DMS79 (cell line): ENCODE measurements at regions not wholly inside any gene's neighbourhood (a gene's known extent, or its start where the extent isn't known, plus 50 kb on each side); places are given as distances from the start of the nearest gene placed in this dataset.

Source experiments
- DNase-seq: peaks from one replicate; lab custom pipeline; 2025; lab: John Stamatoyannopoulos, UW

DNA sequence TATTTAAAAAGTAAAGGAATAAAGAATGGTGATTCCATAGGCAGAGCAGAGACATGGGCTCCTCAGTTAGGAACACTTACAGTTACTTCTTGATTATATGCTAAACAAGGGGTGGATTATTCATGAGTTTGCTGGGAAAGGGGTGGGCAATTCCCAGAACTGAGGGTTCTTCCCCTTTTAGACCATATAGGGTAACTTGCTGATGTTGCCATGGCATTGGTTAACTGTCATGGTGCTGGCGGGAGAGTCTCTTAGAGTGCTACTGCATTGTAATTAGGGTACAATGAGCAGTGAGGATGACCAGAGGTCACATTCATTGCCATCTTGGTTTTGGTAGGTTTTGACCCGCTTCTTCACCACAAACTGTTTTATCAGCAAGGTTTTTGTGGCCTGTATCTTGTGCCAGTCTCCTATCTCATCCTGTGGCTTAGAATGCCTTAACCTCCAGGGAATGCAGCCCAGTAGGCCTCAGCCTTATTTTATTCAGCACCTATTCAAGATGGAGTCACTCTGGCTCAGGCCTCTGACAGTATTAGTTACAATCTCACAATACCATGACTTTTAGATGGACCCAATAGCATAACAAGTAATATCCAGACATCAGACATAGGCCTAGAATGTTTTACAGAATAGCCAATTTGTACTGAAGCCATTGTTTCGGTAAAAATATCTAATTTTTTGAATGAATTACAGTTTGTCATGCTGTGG, 106.8 kb downstream of the ZBTB18 start:
- DNase-seq, result no peak

GRCh38 chr1:244159646-244160045, 108.6 kb downstream of the ZBTB18 start:
- no peak for DNase-seq

GRCh38 chr1:244160455-244161235, 109.6 kb downstream of the ZBTB18 start:
- DNase-seq, result no peak

DNA sequence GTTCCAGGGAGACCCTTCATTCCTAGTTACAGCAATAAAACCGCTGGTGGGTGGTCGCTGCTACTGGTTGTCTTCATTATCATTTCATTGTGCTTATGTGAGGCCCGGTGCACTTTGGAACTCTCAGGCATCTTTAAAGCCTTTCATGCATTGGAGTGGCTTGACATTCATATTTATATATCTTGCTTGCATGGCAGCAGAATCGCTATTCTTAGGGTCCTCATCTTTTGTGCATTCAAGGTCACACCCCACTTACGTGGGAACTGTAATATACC, 110.1 kb downstream of the ZBTB18 start:
- DNase-seq, result no peak

DNA sequence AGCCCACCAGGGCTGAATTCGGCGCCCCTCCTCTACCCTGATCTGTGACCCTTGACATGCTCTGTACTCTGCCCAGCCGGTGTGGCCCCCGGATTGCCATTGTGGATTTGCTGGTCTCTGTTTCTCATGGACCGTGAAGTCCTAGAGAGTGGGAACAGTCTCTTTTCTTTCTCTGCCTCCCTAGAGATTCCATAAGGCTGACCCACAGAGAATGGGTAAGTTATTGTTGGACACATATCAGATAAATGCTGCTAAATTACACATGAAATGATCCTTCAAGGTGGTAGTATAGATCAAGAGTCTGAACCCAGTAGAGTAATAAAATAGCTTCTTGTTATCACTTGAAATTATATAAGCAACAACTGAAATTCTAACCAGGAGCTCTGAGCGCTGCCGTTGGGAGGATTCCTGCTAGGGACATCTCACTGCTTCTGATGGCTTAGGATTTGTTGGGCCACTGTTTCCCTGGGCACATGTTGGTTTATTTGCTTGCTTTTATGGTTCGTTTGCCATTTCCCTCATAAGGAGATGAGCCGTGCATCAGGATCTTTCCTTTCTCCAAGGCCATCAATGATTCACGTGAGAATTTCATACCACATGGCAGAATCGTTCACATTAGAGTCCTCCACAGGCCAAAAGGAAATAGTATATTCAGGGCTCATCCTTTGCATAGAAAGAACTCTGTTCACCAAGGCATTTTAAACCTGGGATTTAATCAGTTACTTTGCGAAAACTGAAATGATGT, 111.9 kb downstream of the ZBTB18 start:
- DNase-seq, result no peak

- DNase-seq, result no peak
Measured at GRCh38 chr1:244163861-244164510, 112.9 kb downstream of the ZBTB18 start.

DNA sequence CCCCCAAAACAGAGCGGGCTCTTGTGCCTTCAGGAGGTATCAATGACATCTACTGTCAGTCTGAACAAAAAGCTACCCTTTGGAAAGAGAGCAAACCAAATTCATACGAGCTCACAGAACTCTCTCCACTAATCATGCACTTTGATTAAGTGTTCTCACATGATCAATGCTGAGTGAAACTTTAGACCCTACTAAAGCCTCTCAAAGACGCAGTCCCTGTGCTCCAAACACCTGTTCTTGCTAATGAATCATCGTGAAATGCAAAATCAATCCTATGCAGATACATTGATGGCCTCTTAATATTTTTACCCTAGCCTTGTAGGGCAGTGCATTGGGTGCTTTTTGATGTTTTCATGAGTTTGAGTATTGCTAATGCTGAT, 113.4 kb downstream of the ZBTB18 start:
- no peak for DNase-seq

DNA sequence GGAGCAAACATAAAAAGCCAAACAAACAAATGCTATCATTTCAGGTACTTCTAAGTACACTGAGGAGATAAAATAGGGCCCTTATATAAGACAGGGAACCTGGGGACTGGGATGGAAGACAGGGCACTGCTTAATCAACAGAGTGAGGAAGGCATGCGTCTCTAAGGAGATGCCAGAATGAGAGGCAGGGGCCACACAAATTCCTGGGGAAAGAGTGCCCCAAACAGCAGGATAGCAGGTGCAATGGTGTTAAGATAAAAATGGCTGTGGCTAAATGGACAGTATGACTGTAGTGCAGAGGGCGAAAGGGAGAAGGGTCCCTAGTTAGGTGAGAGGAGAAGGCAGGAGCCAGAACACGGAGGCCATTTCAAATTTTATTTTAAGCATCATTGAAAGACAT, 113.9 kb downstream of the ZBTB18 start:
- no peak for DNase-seq

DNA sequence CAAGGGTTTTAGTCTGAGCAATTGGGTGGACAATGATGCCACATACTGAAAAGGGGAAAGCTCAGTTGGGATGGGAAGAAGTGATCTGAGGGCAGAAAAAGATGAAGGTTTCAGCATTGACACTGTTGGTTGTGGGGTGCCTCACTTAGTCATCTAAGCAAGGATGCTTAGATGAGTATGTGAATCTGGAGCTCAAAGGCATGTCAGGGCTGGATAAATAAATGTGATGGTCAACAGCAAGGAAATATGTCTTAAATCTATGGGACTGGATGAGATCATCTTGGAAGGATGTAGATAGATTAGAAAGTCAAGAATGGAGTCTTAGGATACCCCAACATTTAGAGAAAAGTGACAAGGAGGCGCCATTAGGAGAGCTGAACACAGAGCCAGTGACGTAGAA, 114.6 kb downstream of the ZBTB18 start:
- DNase-seq, result no peak

- no peak for DNase-seq
Measured at GRCh38 chr1:244171241-244171985, 120.3 kb downstream of the ZBTB18 start.

GRCh38 chr1:244173240-244173639, 122.2 kb downstream of the ZBTB18 start:
- DNase-seq, result no peak

DNA sequence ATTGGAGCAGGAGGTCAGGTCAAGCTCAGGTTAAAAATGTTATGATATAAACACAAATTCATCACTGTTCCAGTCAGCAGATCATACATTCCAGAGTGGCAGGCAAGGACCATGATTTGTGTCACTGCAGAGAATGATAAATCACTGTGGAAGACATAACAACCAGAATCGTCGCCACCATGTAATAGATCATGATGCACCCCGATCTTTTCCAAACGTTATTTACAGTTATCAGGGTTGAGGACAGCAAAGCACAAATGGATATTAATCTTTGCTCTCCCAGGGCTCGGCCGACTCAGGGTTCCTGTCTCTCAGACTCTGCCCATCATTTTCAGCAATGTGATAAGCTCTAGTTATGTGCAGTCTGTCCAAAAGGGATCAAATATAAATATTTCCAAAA, 122.7 kb downstream of the ZBTB18 start:
- no peak for DNase-seq

- no peak for DNase-seq
Measured at GRCh38 chr1:244174922-244175521, 123.9 kb downstream of the ZBTB18 start.

DNA sequence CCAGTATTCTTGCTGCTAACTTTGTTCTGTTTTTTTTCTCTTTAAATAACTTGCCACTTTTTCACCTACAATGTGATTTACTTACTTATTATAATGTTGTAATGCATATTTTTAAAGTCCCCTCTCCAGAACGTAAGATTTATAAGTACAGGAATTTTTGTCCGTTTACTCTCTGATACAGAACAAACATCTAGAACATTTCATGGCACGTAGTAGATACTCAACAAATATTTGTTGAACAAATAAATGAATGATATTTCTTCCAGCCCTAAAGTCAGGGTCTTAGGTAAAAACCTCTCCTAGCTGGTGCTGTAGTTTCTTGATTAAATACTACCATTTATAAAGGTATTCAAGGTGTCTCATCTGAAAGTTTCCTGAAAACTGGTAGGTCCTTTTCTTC, 125.1 kb downstream of the ZBTB18 start:
- DNase-seq, result no peak

DNA sequence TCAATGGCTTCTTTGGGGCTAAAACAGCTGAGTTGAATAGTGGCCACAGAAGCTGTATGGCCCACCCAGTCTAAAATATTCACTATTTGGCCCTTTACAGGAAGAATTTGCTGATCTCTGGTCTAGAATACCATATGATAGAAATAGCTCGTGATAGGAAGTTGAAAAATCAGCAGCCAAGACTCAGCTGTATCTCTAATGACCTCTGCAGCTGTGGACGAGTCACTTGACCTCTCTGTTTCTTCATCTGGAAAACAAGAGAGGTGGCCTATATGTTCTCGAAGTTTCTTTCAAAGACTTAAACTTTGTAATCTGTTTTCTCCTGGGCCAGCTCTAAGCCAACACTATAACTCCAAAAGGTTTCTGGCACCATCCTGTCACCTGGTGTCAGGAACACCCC, 129.2 kb downstream of the ZBTB18 start:
- no peak for DNase-seq

DNA sequence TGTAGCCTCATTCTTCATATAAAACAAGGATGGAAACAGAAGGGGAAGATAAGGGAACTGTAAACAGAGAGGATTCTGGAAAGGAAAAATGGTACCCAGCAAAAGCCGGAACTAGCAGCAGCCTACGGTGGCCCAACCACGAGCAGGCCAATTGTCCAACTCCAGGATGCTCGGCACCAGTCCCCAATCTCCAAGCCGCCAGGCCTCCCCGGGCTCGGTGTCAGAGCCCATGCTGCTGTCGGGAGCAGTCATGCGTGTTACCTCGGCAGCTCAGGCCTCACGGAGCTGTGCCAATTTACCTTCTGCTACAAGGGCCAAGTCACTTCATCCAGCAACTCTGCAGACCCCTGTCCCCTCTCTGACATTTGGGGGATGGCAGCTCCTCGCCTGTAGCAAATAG, 130.8 kb downstream of the ZBTB18 start:
- DNase-seq, result no peak

GRCh38 chr1:244183037-244183436, 132.0 kb downstream of the ZBTB18 start:
- DNase-seq, result no peak

DNA sequence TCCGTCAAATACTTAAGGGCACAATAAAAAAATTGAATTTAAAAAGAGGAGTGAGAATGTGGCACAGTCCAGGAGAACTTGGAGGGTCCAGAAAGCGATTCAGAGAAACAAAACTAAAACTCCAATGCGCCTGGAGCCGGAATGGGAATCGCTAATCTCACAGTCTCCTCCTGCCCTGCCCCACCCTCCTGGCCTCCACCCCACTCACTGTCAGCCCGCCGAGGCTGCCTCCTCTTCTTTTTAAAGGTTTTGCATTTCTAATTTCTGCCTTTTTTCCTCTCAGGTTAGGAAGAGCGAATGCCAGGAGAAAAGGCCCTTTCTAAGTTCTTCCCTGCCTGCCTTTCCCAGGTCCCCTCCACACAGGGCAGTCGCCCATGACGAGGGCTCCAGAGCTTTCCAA, 135.3 kb downstream of the ZBTB18 start:
- DNase-seq, result no peak

- DNase-seq, result no peak
Measured at GRCh38 chr1:244187310-244187709, 136.2 kb downstream of the ZBTB18 start.

- no peak for DNase-seq
Measured at GRCh38 chr1:244191581-244191980, 140.5 kb downstream of the ZBTB18 start.

DNA sequence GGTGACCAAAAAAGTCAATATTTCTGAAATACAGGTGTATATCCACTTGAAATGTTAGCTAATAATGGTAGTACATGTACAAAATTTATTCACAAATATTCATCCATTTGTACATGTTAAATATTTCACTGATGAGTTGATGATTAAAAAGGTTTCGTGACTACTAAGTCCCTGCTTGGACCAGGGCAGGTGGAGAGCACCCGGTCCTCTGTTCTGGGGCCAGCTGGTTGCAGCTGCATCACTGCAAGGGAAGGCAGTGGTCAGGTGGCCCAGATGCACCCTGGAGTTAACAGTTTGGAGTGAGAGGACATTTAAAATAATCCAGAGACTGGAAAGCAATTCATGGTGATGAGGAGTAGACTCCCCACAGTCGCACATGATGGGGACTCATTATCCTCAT, 141.2 kb downstream of the ZBTB18 start:
- no peak for DNase-seq
